Activated T-cell treated with anti-CD3 and anti-CD28 coated beads, Interleukin-2, amount 50 U/mL, for 24 hours (primary cell): ENCODE measurements at regions not wholly inside any gene's neighbourhood (a gene's known extent, or its start where the extent isn't known, plus 50 kb on each side); places are given as distances from the start of the nearest gene placed in this dataset.

Source experiments
- DNase-seq: peaks from one replicate; pipeline ENCODE4 v3.0.0-alpha.2; 2020
- H3K27ac Mint-ChIP-seq: 2 replicates; pipeline ENCODE4 v1.8.0; 2020; ENCODE audit warnings: mild to moderate bottlenecking, mixed read lengths
- H3K27me3 Mint-ChIP-seq: 2 replicates; pipeline ENCODE4 v1.8.0; 2020; ENCODE audit warnings: mixed read lengths
- H3K36me3 Mint-ChIP-seq: 2 replicates; pipeline ENCODE4 v1.8.0; 2020; ENCODE audit warnings: low read depth, mixed read lengths
- H3K4me1 Mint-ChIP-seq: 2 replicates; pipeline ENCODE4 v1.8.0; 2020; ENCODE audit warnings: low read depth, mixed read lengths
- H3K4me3 Mint-ChIP-seq: 2 replicates; pipeline ENCODE4 v1.8.0; 2020; ENCODE audit warnings: mild to moderate bottlenecking, moderate library complexity, mixed read lengths
- H3K9me3 Mint-ChIP-seq: 2 replicates; pipeline ENCODE4 v1.8.0; 2020; ENCODE audit warnings: mixed read lengths

DNA sequence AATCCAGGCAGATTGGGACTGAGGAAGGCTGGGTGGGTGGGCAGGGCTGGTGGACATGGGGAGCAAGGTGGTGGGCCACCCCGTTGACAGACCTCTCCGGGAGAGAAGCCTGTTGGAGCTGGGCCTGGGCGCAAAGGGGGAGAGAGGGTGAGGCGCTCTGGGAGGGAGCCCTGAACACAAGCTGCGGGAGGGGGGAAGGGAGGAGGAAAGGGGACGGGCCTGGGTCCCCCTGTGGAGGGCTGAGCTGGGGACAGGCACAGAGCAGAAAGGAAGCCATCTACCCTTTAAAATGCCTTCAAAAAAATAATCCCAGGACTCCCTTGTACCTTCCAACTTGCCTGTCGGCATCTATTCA lies 161.8 kb downstream of the PSMG1 start:
- H3K27ac Mint-ChIP-seq = no peak overlapping the region
- peaks cover 5% of the 10 kb centered on the region for H3K9me3 Mint-ChIP-seq
- no peaks in the 10 kb centered on the region for H3K36me3 Mint-ChIP-seq
- no peak overlapping the region for H3K4me3 Mint-ChIP-seq
- DNase-seq = no peak
- H3K27me3 Mint-ChIP-seq = peaks cover 5% of the 10 kb centered on the region
- H3K4me1 Mint-ChIP-seq = no peaks in the 10 kb centered on the region

DNA sequence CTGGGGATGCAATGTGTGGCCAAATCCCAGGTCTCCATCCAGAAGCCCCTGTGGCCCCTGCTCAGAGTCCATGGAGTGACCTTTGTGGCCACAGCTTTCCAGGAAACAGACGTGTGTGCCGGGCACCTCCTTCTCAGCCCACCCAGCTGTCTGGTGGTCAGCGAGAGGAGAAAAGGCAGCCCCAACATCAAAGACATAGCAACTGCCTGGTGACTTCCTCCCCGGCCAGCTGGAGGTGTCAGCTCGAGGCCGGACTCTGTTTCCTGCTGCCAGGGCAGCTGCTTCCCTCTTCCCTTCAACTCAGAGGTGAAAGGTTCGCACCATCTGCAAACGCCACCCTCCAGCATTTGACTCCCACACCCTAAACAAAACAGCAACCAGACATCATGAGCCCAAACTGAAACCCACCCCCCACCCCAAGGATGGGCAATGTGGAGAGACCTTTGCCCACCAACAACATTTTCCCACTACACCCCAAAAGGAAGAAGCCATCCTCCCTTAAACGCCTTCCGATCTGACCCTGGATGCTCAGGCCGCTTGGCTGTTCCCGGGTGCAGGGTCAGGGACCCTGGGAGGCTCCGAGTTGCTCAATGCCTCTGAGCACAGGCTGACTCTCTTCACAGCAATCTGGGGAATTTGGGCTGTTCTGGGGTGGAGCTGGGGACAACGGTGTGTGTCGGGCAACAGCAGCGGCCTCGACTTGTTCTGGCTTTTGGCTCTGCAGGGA lies 162.3 kb downstream of the PSMG1 start:
- no peaks in the 10 kb centered on the region for H3K36me3 Mint-ChIP-seq
- no peak overlapping the region for H3K27ac Mint-ChIP-seq
- no peaks in the 10 kb centered on the region for H3K4me1 Mint-ChIP-seq
- DNase-seq = no peak
- peaks cover 5% of the 10 kb centered on the region for H3K9me3 Mint-ChIP-seq
- peaks cover 5% of the 10 kb centered on the region for H3K27me3 Mint-ChIP-seq
- no peak overlapping the region for H3K4me3 Mint-ChIP-seq

DNA sequence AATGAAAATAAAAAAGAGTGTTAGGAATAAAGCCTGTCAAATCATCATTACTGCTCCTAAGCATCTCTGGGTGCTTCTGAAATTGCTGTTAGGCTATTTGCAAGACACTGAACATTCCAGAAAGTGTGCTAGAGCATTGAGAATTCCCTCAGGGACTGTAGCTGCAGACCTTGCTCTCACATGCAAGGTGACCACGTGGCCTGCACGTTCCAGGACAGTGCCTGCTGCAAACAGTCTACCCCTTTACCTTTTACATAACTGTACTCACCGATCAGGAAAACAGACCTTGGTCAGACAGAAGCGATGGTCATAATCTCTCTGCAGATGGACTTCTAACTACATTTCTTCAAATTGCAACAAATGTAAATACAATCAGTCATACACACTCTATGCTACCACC lies 164.5 kb downstream of the PSMG1 start:
- Mint-ChIP-seq H3K27me3 (peaks cover 8% of the 10 kb centered on the region), H3K27ac (no peak overlapping the region)

DNA sequence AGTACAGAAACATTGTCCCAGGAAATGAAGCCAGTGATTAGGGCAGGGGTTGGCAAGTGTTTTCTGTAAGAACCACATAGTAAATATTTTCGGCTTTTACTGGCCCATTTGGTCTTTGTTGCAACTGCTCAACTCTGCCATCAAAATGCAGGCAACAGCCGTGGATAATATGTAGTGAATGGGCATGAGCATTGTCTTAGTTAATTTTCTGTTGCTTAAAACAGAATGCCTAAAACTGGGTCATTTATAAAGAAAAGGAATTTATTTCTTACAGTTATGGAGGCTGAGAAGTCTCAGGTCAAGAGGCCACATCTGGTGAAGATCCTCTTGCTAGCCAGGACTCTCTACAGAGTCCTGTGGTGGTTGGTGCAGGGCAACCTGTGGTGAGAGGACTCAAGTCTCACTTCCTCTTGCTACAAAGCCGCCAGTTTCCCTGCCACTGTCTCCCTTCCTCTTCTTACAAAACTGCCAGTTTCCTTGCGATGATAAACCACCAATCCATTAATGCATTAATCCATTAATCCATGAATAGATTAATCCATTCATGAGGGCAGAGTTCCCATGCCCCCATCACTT lies 166.4 kb downstream of the PSMG1 start:
- DNase-seq = no peak
- Mint-ChIP-seq H3K4me1 (no peaks in the 10 kb centered on the region), H3K36me3 (no peaks in the 10 kb centered on the region), H3K27me3 (peaks cover 6% of the 10 kb centered on the region), H3K27ac (no peak overlapping the region), H3K9me3 (no peaks in the 10 kb centered on the region), H3K4me3 (no peak overlapping the region)

More for the DNA sequence above, 164.5 kb downstream of the PSMG1 start:
- Mint-ChIP-seq H3K4me1 (no peaks in the 10 kb centered on the region), H3K36me3 (no peaks in the 10 kb centered on the region), H3K9me3 (no peaks in the 10 kb centered on the region), H3K4me3 (no peak overlapping the region)
- DNase-seq = no peak

DNA sequence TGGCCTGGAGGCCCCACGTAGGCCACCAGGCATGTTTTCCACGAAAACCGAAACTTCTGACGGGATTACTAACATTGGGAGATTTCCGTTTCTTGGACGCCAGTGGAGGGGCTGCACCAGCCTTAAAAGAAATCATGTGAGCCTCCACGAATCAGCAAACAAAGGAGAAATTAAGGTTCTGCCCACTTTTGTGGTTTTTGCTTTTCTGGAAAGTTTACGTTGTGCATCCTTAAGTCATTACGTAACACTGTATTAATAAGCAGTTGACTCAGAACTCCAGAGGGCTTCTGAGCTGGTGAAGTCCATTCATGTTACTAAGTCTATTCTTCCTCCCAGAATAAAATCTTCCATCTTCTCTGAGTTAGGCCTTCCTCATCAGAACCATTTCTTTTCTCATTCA lies 168.5 kb downstream of the PSMG1 start:
- Mint-ChIP-seq H3K4me1 (no peaks in the 10 kb centered on the region), H3K27me3 (peaks cover 3% of the 10 kb centered on the region), H3K4me3 (no peak overlapping the region), H3K36me3 (no peaks in the 10 kb centered on the region), H3K27ac (no peak overlapping the region), H3K9me3 (no peaks in the 10 kb centered on the region)
- DNase-seq = no peak

DNA sequence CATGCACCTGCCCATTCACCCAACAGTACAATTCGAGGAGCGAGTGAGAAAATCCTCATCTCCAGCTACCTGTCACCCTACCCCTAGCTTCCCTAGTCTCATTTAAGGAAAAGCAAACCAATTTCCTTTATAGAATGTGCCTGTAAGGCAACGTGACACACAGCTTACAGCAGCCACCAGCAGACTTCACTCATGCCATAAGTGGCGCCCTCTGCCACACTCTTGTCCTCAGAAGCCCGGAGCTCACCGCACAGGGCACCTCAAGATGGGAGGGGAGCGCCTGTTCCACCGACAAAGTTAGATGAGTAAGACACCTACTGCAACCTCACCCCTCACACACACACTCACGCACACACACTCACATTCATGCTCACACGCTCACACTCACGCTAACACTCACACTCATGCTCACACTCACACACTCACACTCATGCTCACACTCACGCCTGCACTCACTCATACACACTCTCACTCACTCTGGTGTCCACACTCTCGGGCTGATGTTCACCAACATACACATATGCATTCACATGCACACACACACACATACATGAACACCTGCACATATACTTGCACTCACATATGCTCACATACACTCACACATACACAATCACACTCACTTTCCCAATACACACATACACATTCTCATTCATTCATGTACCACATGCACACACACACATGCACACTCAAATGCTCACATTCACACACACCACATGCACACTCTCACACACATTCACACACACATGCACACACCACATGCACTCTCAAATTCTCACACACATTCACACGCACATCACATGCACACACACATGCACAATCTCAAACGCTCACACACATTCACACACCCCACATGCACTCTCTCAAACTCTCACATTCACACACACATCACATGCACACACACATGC lies 170.7 kb downstream of the PSMG1 start:
- Mint-ChIP-seq H3K4me1 (no peaks in the 10 kb centered on the region), H3K27me3 (peaks cover 3% of the 10 kb centered on the region), H3K4me3 (no peak overlapping the region), H3K27ac (no peak overlapping the region), H3K9me3 (no peaks in the 10 kb centered on the region), H3K36me3 (no peaks in the 10 kb centered on the region)
- no peak for DNase-seq

DNA sequence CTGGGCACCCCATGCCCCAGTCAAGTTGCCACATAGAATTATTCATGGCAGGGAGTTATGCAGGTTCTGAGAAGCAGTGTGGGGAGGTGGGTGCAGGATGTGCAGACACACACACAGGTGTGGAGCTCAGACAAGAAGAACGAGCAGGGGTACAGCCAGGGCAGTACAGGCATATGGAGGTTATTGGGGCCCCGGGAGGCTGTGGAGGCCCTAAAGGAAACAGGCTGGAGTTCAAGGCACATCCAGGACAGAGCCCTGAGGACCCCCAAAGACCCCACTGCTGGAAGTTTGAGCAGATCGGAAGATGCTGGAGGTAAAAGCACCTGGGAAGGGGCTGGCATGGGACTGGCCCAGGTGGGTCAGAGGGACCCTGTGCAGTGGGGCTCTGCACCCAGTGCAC lies 171.3 kb downstream of the PSMG1 start:
- H3K27ac Mint-ChIP-seq = no peak overlapping the region
- no peaks in the 10 kb centered on the region for H3K4me1 Mint-ChIP-seq
- no peaks in the 10 kb centered on the region for H3K36me3 Mint-ChIP-seq
- DNase-seq = no peak
- no peak overlapping the region for H3K4me3 Mint-ChIP-seq
- H3K9me3 Mint-ChIP-seq = no peaks in the 10 kb centered on the region
- H3K27me3 Mint-ChIP-seq = peaks cover 3% of the 10 kb centered on the region

DNA sequence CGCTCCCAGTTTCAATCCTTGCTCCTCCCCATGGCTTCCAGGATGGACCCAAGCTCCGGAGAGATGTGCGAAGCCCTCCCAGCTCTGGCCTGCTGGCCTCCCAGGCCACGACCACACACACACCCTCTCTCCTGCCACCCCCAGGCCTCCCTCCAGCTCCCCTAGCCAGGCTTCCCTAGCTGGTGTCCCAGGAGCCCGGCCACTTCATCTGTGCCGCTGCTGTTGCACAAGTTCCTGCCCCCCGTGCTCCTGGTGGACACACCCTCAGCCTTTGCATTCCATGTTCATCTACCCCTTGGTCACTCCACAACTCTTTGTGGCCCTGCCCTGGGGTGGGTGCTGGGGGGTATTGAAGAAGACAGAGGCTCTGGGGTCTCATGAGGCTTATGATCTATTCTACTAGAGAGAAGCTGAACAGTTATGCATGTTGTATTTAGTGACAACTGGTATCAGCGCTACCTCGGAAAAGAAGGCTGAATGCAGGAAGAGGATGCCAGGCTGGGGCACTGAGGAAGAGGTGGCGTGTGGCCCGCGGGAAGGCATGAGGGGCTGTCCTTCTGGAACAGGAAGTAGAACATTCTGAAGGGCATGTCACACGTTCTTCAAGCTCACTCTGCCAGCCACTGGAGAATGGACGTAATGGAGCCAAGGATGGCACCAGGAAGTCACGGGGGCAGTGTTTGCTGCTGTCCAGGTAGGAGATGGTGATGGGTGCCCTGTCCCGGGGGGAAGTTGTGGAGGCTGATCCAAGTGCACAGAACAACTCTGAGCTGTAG lies 172.4 kb downstream of the PSMG1 start:
- no peaks in the 10 kb centered on the region for H3K9me3 Mint-ChIP-seq
- no peak overlapping the region for H3K4me3 Mint-ChIP-seq
- no peak overlapping the region for H3K27ac Mint-ChIP-seq
- H3K27me3 Mint-ChIP-seq = peaks cover 3% of the 10 kb centered on the region
- H3K36me3 Mint-ChIP-seq = no peaks in the 10 kb centered on the region
- no peak for DNase-seq
- no peaks in the 10 kb centered on the region for H3K4me1 Mint-ChIP-seq

DNA sequence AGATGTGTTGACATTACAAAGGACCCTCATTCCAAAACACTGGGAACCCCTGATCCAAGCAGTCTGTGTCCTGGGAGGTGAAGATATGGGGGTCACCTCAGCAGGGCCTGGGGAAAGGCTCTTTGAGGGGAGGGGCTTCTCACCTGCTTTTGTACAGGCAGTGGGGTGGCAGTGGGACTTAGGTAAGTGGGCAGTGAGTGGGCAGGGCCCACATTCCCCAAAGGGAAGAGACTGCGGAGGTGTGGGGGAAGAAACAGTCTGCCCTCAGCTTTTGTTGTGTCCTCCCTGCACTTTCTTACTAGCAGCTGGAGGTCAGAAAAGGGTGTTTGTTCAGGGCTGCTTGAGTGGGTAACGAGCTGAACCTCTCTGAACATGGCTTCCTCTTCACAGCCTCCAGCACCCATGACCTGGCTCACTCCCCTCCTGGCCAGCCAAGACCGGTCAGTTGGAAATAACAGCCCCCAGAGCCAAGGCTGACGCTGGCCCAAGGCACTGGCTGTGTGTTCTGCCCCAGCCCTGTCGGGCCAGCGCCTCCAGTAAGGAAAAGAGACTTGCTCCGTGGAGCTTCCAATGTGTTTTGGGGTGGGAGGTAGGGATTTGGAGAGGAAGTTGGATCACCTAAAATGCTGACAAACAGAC lies 173.5 kb downstream of the PSMG1 start:
- DNase-seq = no peak
- Mint-ChIP-seq H3K4me3 (no peak overlapping the region), H3K4me1 (peaks cover 6% of the 10 kb centered on the region)

DNA sequence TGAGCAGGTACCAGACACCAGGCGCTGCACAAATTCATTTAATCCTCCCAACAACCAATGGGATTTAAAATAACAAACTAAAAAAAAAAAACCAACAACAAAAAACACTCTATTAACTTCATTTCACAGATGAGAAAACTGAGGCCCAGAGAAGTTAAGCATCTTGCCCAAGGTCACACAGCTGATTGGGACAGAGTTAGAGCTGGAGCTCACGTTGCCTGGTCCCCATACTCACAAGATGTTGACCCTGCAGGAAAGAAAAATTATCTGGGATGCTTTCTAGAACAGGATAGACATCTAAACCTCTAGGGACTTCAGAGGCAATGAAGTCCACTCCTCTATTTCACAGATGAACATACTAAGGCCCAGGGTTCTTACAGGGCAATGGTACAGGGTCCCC lies 175.3 kb downstream of the PSMG1 start:
- H3K27me3 Mint-ChIP-seq = no peaks in the 10 kb centered on the region
- H3K27ac Mint-ChIP-seq = no peak overlapping the region
- H3K4me1 Mint-ChIP-seq = peaks cover 19% of the 10 kb centered on the region
- DNase-seq = no peak
- H3K36me3 Mint-ChIP-seq = no peaks in the 10 kb centered on the region
- H3K9me3 Mint-ChIP-seq = no peaks in the 10 kb centered on the region
- H3K4me3 Mint-ChIP-seq = no peak overlapping the region

More for the DNA sequence above, 173.5 kb downstream of the PSMG1 start:
- Mint-ChIP-seq H3K36me3 (no peaks in the 10 kb centered on the region), H3K27me3 (no peaks in the 10 kb centered on the region), H3K27ac (no peak overlapping the region), H3K9me3 (no peaks in the 10 kb centered on the region)

DNA sequence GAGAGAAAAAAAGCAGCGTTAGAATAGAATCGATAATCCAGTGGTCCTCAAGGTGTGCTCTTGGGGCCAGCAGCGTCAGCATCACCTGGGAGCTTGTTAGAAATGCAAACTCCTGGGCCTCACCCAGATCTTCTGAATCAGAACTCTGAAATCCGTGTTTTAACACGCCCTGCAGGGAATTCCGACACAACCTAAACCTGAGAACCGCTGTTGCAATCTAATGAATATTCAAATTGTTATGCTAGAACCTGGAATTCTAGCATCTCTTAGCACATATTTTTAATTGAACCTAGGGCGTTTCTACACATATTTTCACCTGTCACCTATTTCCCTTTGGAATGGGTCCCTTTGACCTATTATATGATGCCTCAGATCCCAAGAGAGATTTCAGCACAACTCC lies 175.7 kb downstream of the PSMG1 start:
- no peak for DNase-seq
- Mint-ChIP-seq H3K27me3 (no peaks in the 10 kb centered on the region), H3K4me3 (no peak overlapping the region), H3K4me1 (peaks cover 19% of the 10 kb centered on the region), H3K27ac (no peak overlapping the region), H3K36me3 (no peaks in the 10 kb centered on the region), H3K9me3 (no peaks in the 10 kb centered on the region)

DNA sequence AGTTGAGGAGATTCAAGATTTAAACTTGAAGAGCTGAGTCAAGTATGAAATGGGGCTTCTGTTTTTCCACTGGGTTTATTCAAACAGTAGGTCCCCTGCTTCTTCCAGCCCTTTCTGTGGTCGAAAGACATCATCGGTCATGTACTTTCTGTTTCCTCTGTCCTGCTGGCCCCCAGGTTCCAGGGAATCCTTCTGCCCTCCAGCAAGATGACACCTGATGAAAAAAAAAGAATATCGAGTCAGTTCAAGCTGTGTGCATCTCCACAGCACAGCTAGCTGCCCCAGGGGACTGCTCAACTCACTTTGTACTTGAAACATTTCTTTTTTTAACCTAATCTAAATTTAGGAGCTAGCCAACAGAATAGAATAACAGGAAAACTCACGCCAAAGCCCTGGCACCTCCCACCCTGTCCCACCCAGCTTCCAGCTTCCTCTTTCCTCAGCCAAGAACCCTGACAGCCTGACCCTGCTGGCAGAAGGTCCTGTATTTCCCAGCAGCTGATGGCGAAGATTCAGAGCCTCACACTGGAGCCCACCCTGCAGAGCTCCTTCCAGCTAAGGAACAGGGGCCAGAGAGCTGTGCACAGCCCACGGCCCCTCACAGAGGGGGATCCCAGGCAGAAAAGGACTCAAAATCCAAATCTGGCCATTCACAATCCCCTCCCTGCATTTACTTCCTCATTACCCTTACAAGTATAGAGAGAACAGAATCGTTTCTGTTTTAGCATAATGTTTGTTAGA lies 176.5 kb downstream of the PSMG1 start:
- H3K4me3 Mint-ChIP-seq = no peak overlapping the region
- no peaks in the 10 kb centered on the region for H3K36me3 Mint-ChIP-seq
- no peaks in the 10 kb centered on the region for H3K27me3 Mint-ChIP-seq
- H3K27ac Mint-ChIP-seq = no peak overlapping the region
- no peaks in the 10 kb centered on the region for H3K9me3 Mint-ChIP-seq
- DNase-seq = no peak
- peaks cover 19% of the 10 kb centered on the region for H3K4me1 Mint-ChIP-seq

DNA sequence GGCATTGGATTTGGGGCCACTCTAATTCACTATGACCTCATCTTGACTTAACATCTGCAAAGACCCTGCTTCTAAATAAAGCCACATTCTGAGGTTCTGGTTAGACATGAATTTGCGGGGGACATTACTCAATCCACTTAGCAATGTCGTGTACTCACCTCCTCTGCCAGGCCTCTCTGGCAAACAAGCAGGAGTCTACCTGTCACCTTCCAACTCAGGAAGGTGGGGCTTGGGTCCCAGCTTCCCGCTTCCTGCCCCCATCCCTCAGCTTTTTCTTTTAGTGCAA lies 177.8 kb downstream of the PSMG1 start:
- no peaks in the 10 kb centered on the region for H3K9me3 Mint-ChIP-seq
- H3K4me1 Mint-ChIP-seq = peaks cover 26% of the 10 kb centered on the region
- DNase-seq = no peak
- no peak overlapping the region for H3K27ac Mint-ChIP-seq
- H3K4me3 Mint-ChIP-seq = no peak overlapping the region
- H3K36me3 Mint-ChIP-seq = no peaks in the 10 kb centered on the region
- peaks cover 4% of the 10 kb centered on the region for H3K27me3 Mint-ChIP-seq
